HUES6 (cell line): ENCODE measurements at regions not wholly inside any gene's neighbourhood (a gene's known extent, or its start where the extent isn't known, plus 50 kb on each side); places are given as distances from the start of the nearest gene placed in this dataset.

ENCODE experiments used
- H3K27ac ChIP-seq: 2 replicates; pipeline ENCODE4 v1.7.0; 2013; ENCODE audit warnings: low read depth, mild to moderate bottlenecking, low read length, inconsistent platforms
- H3K27me3 ChIP-seq: 2 replicates; pipeline ENCODE4 v1.6.1; 2013; ENCODE audit warnings: low read length; ENCODE audit not compliant: control insufficient read depth, insufficient read depth
- H3K36me3 ChIP-seq: 2 replicates; pipeline ENCODE4 v1.6.1; 2013; ENCODE audit warnings: low read length; ENCODE audit not compliant: control insufficient read depth, insufficient read depth
- H3K4me1 ChIP-seq: 2 replicates; pipeline ENCODE4 v1.6.1; 2013; ENCODE audit warnings: low read length; ENCODE audit not compliant: control insufficient read depth, insufficient read depth
- H3K4me3 ChIP-seq: 2 replicates; pipeline ENCODE4 v1.5.1; 2013; ENCODE audit warnings: low read depth, low read length
- H3K9ac ChIP-seq: one replicate; pipeline ENCODE4 v1.6.1; 2013; ENCODE audit warnings: mild to moderate bottlenecking, low read length
- H3K9me3 ChIP-seq: 2 replicates; pipeline ENCODE4 v1.6.1; 2013; ENCODE audit warnings: low read depth, low read length; ENCODE audit not compliant: control insufficient read depth, insufficient read depth

DNA sequence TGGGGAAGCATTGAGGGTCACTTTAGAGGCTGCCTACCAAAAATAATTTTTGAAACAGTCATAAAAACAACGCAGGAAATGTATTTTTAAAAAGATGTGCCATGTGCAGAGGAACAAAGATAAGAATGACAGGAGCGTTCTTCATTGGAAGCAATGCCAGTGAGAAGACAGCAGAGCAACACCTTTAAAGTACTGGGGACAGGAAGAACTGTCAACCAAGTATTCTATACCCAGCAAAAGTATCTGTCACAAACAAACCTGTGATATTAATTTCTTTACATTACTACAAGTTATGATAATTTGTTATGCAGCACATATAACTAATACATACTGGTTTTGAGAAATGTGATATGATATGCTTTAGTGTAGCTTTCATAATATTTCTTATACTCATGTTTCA is 675.6 kb downstream of the IRX1 start:
- H3K9me3 ChIP-seq = peaks cover 11% of the 10 kb centered on the region
- H3K4me1 ChIP-seq = no peaks in the 10 kb centered on the region
- H3K27ac ChIP-seq = no peak overlapping the region
- no peak overlapping the region for H3K4me3 ChIP-seq
- H3K27me3 ChIP-seq = no peaks in the 10 kb centered on the region
- H3K9ac ChIP-seq = no peak overlapping the region
- H3K36me3 ChIP-seq = no peaks in the 10 kb centered on the region

DNA sequence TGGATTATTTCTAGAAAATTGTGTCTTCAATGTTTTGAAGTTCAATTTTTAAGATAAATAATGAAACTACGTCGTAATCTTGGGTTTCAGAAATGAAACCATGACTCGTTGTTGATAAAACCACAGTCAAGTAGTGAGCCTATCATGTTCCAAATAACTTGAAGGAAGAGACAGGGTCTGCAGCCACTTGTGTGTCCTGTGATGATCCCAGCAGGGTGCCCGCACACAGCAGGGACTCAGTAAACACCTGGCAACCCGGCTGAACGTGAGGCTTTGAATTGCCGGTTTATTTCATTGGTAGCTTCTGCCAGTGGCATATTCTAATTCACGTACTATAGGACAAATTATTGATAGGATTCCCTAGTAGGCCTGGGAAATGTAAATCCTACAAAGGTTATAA is 679.6 kb downstream of the IRX1 start:
- Histone ChIP-seq H3K27me3 (no peaks in the 10 kb centered on the region), H3K36me3 (no peaks in the 10 kb centered on the region), H3K4me1 (no peaks in the 10 kb centered on the region), H3K4me3 (no peak overlapping the region), H3K27ac (no peak overlapping the region), H3K9me3 (peaks cover 11% of the 10 kb centered on the region), H3K9ac (no peak overlapping the region)

DNA sequence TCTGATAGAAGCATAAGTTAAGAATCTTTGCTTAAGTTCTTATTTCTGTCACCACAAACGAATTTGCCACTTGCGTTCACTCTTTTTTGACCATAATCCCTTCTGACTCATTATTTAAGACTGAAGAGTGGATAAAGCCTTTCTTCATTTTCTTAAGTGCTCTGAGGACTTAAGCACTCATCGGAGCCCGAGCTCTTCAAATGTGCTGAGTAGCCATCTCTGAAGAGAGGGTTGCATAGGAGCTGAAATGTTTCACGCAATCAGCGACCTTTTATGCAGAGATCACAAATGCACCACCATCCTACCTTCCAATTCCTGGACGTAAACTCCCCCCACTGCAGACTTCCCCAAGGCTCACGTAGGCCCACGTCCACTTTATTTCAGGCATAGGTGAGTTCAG is 699.2 kb downstream of the IRX1 start:
- Histone ChIP-seq H3K9ac (no peak overlapping the region), H3K4me1 (peaks cover 7% of the 10 kb centered on the region; the same call in 1 of the 2 replicates), H3K27me3 (no peaks in the 10 kb centered on the region), H3K36me3 (no peaks in the 10 kb centered on the region), H3K9me3 (no peaks in the 10 kb centered on the region), H3K27ac (no peak overlapping the region), H3K4me3 (no peak overlapping the region)

DNA sequence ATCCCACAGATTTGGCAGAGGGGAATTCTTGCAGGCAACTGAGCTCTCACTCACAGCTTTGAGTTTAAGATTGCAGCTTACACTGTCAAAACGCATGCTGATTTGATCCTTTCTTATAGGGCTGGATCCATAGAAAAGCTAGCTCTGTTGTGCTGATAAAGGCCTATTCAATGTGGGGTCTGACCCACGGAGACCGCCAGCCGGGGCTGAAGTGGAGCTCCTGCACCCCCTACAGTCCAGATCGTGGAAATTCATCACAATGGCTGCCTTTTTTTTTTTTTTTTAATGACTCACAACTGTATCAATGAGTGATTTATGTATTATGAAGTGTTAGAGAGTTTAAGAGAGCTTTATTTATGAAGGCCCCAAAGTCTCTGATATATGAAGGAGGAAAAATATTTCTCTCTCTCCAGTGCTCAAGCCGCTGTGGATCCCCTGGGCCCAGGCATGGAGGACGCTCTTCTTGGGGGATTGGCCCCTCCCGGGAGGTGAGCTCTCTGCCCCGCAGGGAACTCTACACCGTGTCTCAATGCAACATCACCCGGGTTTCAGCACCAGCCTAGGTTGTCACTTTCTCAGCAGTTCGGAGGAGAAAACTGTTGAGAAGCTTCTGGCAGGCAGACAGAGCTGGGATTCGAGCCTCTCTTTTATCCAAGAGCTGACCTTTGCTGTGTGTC is 700.2 kb downstream of the IRX1 start:
- Histone ChIP-seq H3K9ac (no peak overlapping the region), H3K27ac (no peak overlapping the region), H3K9me3 (no peaks in the 10 kb centered on the region), H3K27me3 (no peaks in the 10 kb centered on the region), H3K4me3 (no peak overlapping the region), H3K4me1 (peaks cover 7% of the 10 kb centered on the region; the same call in 1 of the 2 replicates), H3K36me3 (no peaks in the 10 kb centered on the region)

DNA sequence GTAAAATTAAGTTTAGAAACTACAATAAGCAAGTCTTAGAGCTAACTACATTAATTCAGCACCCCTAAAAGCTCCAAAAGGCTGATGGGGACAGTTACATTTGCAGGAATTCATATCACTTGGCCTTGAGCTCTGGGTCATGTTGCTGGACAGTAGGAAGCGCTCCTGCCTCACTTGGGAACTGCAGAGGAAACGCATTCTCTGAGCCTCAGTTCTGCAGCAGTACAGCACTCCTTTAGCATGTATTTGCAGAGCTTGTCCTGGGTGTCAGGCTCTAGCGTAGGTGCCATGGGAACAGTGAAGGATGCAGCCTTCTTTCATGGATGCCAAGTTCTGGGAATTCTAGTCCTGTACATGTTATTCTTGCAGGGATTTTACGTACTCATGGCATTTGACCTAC is 710.4 kb downstream of the IRX1 start:
- Histone ChIP-seq H3K36me3 (no peaks in the 10 kb centered on the region), H3K9ac (no peak overlapping the region), H3K9me3 (no peaks in the 10 kb centered on the region), H3K27me3 (no peaks in the 10 kb centered on the region), H3K4me3 (no peak overlapping the region), H3K27ac (no peak overlapping the region), H3K4me1 (no peaks in the 10 kb centered on the region)

DNA sequence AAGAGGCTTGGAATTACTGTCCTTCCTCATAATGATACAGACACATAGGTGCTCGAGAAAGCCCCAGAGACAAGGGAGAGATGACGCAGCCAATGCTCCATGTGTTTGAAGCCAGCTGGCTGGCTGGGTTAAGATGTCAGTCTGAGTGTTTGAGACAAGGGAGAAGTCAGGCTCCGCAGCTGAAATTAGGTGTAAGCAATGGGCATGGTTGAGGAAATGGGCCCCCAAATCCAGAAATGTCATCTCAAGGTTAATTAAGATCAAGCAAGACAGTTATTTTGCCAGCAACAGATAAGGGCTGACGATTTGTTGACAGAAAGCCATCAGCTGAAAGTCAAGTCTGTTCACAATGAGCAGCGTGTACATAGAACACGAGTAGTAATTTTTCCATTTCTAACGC is 713.4 kb downstream of the IRX1 start:
- Histone ChIP-seq H3K27me3 (no peaks in the 10 kb centered on the region), H3K36me3 (no peaks in the 10 kb centered on the region), H3K4me1 (no peaks in the 10 kb centered on the region), H3K9me3 (no peaks in the 10 kb centered on the region), H3K9ac (no peak overlapping the region), H3K27ac (no peak overlapping the region), H3K4me3 (no peak overlapping the region)

DNA sequence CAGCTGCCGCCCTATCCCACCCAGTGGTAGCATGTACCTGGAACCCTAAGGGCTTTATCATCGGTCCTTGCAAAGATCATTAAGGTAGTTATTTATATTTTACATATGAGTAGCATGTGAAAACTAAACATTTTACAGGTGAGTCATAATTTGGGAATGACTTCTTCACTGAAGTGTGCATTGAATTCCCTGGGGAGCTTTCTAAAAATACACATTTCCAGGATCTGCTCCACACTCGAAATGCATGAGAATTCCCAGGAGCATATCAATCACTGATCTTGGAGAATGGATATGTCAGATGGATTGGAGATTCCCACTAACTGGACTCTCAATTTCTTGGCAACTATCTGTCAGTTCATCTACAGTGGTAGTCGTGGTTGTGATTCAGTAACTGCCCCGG is 717.5 kb downstream of the IRX1 start:
- no peaks in the 10 kb centered on the region for H3K4me1 ChIP-seq
- no peak overlapping the region for H3K9ac ChIP-seq
- H3K36me3 ChIP-seq = no peaks in the 10 kb centered on the region
- no peak overlapping the region for H3K27ac ChIP-seq
- no peak overlapping the region for H3K4me3 ChIP-seq
- no peaks in the 10 kb centered on the region for H3K9me3 ChIP-seq
- no peaks in the 10 kb centered on the region for H3K27me3 ChIP-seq

DNA sequence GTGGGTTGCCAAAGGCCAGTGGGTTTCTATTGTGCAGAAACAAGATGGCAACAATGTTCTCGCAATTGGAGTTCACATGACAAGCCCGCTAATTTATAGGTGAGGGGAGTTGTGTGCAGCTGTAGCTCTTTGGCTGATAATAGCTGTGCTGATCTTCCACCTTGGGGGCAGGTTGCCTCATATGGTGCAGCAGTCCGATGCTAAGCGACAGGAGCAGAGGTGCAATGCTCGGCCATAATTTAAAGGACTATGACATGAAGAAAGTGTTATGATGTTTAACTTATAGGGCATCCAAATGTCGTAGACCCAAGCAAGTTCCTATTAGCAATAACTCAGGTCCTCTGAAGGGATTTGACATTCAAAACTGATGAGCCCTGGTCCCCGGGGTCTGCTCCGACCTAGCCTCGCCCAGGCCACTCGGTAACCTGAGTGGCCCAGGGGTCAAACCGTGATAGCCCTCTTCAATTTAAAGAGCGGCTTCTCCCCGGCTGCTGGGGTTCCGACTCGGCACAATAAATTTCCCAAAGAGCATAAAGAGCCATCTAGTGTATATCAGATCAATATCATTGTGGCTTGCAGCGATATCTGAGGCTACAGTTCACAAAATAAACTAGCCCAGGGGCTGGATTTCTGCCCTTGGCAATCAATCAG is 724.0 kb downstream of the IRX1 start:
- H3K4me3 ChIP-seq = no peak overlapping the region
- H3K36me3 ChIP-seq = no peaks in the 10 kb centered on the region
- no peaks in the 10 kb centered on the region for H3K27me3 ChIP-seq
- H3K9me3 ChIP-seq = no peaks in the 10 kb centered on the region
- no peak overlapping the region for H3K27ac ChIP-seq
- H3K9ac ChIP-seq = no peak overlapping the region
- H3K4me1 ChIP-seq = no peaks in the 10 kb centered on the region

DNA sequence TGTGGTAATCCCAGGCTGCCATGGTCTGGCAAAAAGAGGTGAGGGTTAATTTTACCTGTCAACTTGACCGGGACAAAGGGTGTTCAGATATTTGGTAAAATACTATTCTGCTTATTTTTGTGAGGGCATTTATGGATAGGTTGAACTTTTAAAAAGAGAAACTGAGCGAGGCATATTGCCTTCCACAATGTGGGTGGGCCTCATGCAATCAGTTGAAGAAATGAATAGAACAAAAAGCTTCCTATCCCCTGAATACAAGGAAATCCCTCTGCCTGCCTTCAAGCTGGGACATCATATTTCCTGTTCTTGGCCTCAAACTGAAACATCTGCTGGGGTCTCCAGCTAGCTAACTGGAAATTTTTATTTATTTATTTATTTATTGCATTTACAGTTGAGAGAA is 734.7 kb downstream of the IRX1 start:
- Histone ChIP-seq H3K9me3 (no peaks in the 10 kb centered on the region), H3K36me3 (no peaks in the 10 kb centered on the region), H3K27me3 (no peaks in the 10 kb centered on the region)

DNA sequence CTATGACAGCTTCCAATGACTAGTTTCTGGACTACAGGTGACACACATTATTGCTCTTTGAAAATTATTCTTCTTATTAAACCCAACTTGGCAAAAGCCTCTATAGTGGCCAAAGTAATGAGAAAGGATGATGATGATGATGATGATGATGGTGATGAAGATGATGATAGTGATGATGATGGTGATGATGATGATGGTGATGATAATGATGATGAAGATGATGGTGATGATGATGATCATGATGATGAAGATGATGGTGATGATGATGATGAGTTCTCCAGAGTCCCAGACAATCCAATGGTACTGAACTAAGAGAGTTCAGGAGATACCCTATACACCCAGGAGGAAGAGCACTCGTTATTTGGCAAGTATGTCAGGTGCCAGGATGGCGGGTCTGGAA is 739.4 kb downstream of the IRX1 start:
- Histone ChIP-seq H3K27ac (no peak overlapping the region), H3K9me3 (no peaks in the 10 kb centered on the region), H3K9ac (no peak overlapping the region), H3K4me1 (no peaks in the 10 kb centered on the region), H3K36me3 (no peaks in the 10 kb centered on the region), H3K4me3 (no peak overlapping the region), H3K27me3 (no peaks in the 10 kb centered on the region)

More for the DNA sequence above, 734.7 kb downstream of the IRX1 start:
- H3K27ac ChIP-seq = no peak overlapping the region
- no peak overlapping the region for H3K9ac ChIP-seq
- no peak overlapping the region for H3K4me3 ChIP-seq
- no peaks in the 10 kb centered on the region for H3K4me1 ChIP-seq

DNA sequence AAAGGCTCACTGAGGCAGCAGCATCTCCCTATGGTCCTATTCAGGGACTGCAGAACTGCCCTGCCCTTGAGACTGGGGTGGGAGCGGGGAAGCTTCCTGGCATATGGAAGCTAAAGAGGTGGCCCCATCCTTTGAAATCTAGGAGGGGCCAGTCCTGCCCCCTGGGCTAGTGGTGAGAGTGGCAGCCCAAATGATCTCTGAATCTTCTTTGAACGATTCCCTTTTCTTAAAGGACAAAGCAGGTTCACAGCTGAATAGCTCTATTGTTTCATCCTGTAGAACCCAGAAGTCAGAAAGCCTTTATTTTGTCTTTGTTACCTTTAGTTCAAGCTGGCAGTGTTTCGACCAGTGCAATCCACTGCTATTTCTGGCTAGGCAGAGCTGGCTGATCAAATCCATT is 741.9 kb downstream of the IRX1 start:
- H3K36me3 ChIP-seq = no peaks in the 10 kb centered on the region
- H3K27me3 ChIP-seq = no peaks in the 10 kb centered on the region
- H3K4me3 ChIP-seq = no peak overlapping the region
- H3K4me1 ChIP-seq = no peaks in the 10 kb centered on the region
- no peak overlapping the region for H3K27ac ChIP-seq
- no peaks in the 10 kb centered on the region for H3K9me3 ChIP-seq
- no peak overlapping the region for H3K9ac ChIP-seq
